PFSK-1 (cell line): ENCODE measurements at regions not wholly inside any gene's neighbourhood (a gene's known extent, or its start where the extent isn't known, plus 50 kb on each side); places are given as distances from the start of the nearest gene placed in this dataset.

Experiments used
- FOXP2 ChIP-seq: optimal IDR thresholded peaks from 2 replicates; pipeline ENCODE3; 2011; ENCODE audit warnings: borderline replicate concordance, control low read depth, inconsistent platforms; ENCODE audit not compliant: insufficient read depth; ENCODE audit errors: extremely low read length, extremely low read depth
- POLR2AphosphoS5 ChIP-seq: IDR thresholded peaks from 2 replicates; pipeline ENCODE4 v1.6.1; 2012; ENCODE audit warnings: low read depth, mild to moderate bottlenecking, control low read depth, low read length, moderate library complexity
- SIN3A ChIP-seq: IDR thresholded peaks from 2 replicates; pipeline ENCODE4 v1.6.1; 2012; ENCODE audit warnings: mild to moderate bottlenecking, low read length, moderate library complexity, borderline replicate concordance; ENCODE audit not compliant: insufficient read depth
- TAF1 ChIP-seq: IDR thresholded peaks from 2 replicates; pipeline ENCODE4 v1.6.1; 2012; ENCODE audit warnings: low read length, control low read depth, borderline replicate concordance; ENCODE audit not compliant: insufficient read depth
- TF ChIP-seq, protein P1 (sequence below), 2 experiments: IDR thresholded peaks; 2 replicates each; pipeline versions ENCODE4 v1.6.1 to v1.8.0; 2011 to 2012; ENCODE audit warnings: low read depth in 2 of 2, low read length in 2 of 2, control low read depth in 1 of 2, inconsistent platforms in 1 of 2, mild to moderate bottlenecking in 1 of 2, moderate library complexity in 1 of 2; ENCODE audit not compliant: insufficient read depth in 1 of 2

DNA sequence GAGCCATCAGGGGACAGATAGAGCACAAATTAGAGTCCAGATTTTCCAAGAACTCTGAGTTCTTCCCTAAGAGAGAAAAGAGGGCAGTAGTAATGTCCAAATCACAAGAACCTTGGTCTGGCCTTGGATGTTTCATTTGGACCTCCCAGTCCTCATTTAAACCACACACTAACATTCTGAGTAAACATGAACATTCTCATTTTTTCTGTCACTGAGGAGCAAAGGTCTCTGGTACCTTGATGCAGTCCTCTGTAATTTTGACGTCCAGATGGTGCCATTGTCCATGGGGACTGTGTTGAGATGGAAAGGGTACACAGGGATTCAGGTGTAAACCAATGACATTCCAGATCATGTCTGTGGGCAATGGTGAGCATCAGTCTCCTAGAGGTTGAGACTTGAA lies 225.4 kb upstream of the PHYHIPL start:
- no peak for TF ChIP-seq TAF1
- TF ChIP-seq FOXP2, result no peak
- TF ChIP-seq POLR2AphosphoS5, result no peak
- TF ChIP-seq, protein P1, sequence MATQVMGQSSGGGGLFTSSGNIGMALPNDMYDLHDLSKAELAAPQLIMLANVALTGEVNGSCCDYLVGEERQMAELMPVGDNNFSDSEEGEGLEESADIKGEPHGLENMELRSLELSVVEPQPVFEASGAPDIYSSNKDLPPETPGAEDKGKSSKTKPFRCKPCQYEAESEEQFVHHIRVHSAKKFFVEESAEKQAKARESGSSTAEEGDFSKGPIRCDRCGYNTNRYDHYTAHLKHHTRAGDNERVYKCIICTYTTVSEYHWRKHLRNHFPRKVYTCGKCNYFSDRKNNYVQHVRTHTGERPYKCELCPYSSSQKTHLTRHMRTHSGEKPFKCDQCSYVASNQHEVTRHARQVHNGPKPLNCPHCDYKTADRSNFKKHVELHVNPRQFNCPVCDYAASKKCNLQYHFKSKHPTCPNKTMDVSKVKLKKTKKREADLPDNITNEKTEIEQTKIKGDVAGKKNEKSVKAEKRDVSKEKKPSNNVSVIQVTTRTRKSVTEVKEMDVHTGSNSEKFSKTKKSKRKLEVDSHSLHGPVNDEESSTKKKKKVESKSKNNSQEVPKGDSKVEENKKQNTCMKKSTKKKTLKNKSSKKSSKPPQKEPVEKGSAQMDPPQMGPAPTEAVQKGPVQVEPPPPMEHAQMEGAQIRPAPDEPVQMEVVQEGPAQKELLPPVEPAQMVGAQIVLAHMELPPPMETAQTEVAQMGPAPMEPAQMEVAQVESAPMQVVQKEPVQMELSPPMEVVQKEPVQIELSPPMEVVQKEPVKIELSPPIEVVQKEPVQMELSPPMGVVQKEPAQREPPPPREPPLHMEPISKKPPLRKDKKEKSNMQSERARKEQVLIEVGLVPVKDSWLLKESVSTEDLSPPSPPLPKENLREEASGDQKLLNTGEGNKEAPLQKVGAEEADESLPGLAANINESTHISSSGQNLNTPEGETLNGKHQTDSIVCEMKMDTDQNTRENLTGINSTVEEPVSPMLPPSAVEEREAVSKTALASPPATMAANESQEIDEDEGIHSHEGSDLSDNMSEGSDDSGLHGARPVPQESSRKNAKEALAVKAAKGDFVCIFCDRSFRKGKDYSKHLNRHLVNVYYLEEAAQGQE (IDR thresholded peaks at IDR 0.05; ENCODE audit: insufficient read depth in 1 of 2, low read depth in 2 of 2, low read length in 2 of 2), result no peak
- TF ChIP-seq SIN3A, result no peak

DNA sequence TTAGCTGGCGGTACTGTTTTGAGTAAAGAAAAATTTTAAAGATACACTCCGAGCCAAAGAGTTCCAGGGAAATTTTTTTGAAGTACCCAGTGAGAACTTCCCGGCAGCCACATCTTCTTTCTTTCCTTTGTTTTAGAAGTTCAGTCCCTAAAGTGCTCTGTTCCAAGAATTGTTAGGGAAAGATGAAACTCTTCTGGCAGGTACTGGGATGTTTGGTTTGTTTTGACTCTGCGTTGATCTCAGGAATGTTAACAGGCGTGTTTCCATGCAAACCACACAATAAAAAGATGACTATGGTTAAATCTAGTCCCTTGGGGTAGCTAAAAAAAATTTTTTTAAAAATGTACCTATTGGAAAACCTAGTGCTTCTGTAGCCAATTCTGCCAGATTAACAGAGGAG lies 224.7 kb upstream of the PHYHIPL start:
- TF ChIP-seq POLR2AphosphoS5, result no peak
- TF ChIP-seq FOXP2, result no peak
- no peak for TF ChIP-seq SIN3A
- TF ChIP-seq TAF1, result no peak
- TF ChIP-seq, protein P1 (IDR thresholded peaks at IDR 0.05; ENCODE audit: insufficient read depth in 1 of 2, low read depth in 2 of 2, low read length in 2 of 2), result no peak

DNA sequence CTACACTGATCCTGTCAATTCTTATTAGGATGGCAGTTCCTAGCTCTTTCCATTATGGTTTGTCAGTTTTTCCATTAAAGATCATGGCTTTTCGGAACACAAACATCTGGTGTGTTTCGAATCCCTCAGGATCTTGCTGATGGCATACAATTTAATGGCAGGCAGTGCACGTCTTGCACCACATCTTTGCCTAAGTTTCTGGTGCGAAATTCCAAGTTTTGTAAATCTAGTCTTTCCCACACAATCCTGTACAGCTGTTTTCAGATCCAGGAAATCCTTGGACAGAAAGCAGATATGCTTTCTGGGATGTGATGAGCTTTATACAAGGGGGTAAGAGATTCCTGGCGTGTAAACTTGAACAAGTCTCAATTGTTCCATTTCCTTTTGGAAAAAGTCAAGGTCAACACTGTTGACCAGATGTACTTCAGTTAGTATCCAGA lies 224.3 kb upstream of the PHYHIPL start:
- TF ChIP-seq FOXP2, result no peak
- no peak for TF ChIP-seq TAF1
- no peak for TF ChIP-seq POLR2AphosphoS5
- no peak for TF ChIP-seq SIN3A
- TF ChIP-seq, protein P1 (IDR thresholded peaks at IDR 0.05; ENCODE audit: insufficient read depth in 1 of 2, low read depth in 2 of 2, low read length in 2 of 2), result no peak

DNA sequence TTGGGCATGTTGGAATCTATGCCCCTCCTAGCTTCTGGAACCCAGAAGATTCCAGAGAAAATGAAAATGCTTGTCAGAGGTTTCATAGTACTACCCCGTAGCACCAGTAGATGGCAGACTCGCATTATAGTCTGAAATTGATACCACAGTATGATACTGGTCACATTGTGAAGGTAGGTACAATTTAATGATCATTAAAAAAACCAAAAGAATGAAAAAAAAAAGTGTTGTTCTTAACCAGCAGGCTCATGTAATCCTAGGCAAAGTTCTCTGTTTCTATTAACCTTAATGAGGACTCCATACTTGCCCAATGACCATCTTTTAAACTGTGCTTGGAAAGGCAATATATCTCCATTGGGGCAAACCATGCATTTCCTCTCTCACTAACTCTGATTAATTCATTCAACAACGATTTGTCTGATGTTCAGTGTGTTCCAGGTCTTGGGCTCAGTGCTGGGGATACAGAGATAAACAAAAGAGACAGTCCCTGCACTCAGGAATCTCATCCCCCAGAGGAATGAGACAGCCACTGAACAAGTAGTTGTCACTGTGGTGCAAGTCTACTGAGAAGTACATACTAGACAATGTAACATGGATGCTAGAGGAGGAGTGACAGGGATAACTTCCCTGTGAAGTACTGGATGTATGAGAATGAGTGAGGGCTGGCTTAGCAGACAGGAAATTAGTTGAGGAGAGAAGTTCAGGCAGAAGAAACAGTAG lies 223.5 kb upstream of the PHYHIPL start:
- TF ChIP-seq SIN3A (no peak), POLR2AphosphoS5 (no peak), FOXP2 (no peak), TAF1 (no peak)
- TF ChIP-seq, protein P1 (IDR thresholded peaks at IDR 0.05; ENCODE audit: insufficient read depth in 1 of 2, low read depth in 2 of 2, low read length in 2 of 2), result no peak
